ENCODE measurements at regions not wholly inside any gene's neighbourhood (a gene's known extent, or its start where the extent isn't known, plus 50 kb on each side); places are given as distances from the start of the nearest gene placed in this dataset.
A peak's percentile ranks its signal among the peaks of the same experiment; 100 is the strongest.

- H3K27ac ChIP-seq (ENCODE audit: extremely low read depth, low read depth, low read length), result no peak overlapping the region
- BruUV-seq (replicated peaks), result no TSS peak
- no peak overlapping the region for H3K4me3 ChIP-seq
- peaks cover 9% of the 10 kb centered on the region for H3K9me3 ChIP-seq (replicated peaks; ENCODE audit: control insufficient read depth, insufficient read depth, low read depth, low read length)
- ChIA-PET POLR2A (no interaction called here), CTCF (ENCODE audit: low intra/inter-chr PET ratio) (no interaction called here)
- in situ Hi-C loops (cut with MboI) (no loop called here), intact Hi-C loops (cut with micrococcal nuclease) (no loop called here)
- FAIRE-seq, result no peak
- no peaks in the 10 kb centered on the region for H3K9me1 ChIP-seq (ENCODE audit: control insufficient read depth, insufficient read depth, low read length)
- no peak for DNase-seq (ENCODE audit: extremely low read depth in 1 of 4, low spot score in 3 of 4)
- H3K79me2 ChIP-seq (ENCODE audit: control insufficient read depth, insufficient read depth, low read length), result no peaks in the 10 kb centered on the region
- 20% methylated on average over 2 of the region's 2 CpGs for WGBS (ENCODE audit: insufficient coverage, low coverage, missing lambda C conversion rate)
- no peaks in the 10 kb centered on the region for H3K27me3 ChIP-seq (ENCODE audit: control insufficient read depth in 2 of 2, insufficient read depth in 2 of 2, low read length in 2 of 2)
- no peaks in the 10 kb centered on the region for H4K20me1 ChIP-seq (replicated peaks; ENCODE audit: control insufficient read depth, insufficient read depth, low read length)
- no peaks in the 10 kb centered on the region for H3K36me3 ChIP-seq (ENCODE audit: control insufficient read depth, insufficient read depth, low read length)
- H3K4me2 ChIP-seq (ENCODE audit: insufficient read depth, low read length), result no peak overlapping the region
- ATAC-seq, result no peak
- H3K9ac ChIP-seq (ENCODE audit: insufficient read depth in 1 of 2, low read depth in 2 of 2, low read length in 2 of 2), result no peak overlapping the region
- H3K4me1 ChIP-seq (replicated peaks in 1 of 2; ENCODE audit: control insufficient read depth in 2 of 2, insufficient read depth in 2 of 2, low read length in 2 of 2), result no peaks in the 10 kb centered on the region; a peak in 1 of 5 replicates
- no peak overlapping the region for H2AFZ ChIP-seq (ENCODE audit: low read depth, low read length)
- TF ChIP-seq SMARCC2 (IDR thresholded peaks at IDR 0.05; ENCODE audit: low read depth) (no peak), AFF4 (CRISPR knock-in tag; IDR thresholded peaks at IDR 0.05) (no peak), RBM39 (optimal IDR thresholded peaks at IDR 0.05; ENCODE audit: low read depth, low read length) (no peak), ETS1 (conservative IDR thresholded peaks at IDR 0.05; ENCODE audit: control insufficient read depth, low read depth, low read length) (no peak), KHSRP (IDR thresholded peaks at IDR 0.05) (no peak), ZNF644 (tag; IDR thresholded peaks at IDR 0.05; ENCODE audit: low read depth) (no peak), UBTF (IDR thresholded peaks at IDR 0.05; ENCODE audit: borderline replicate concordance in 1 of 2, low read depth in 2 of 2, low read length in 2 of 2) (no peak), BCOR (IDR thresholded peaks at IDR 0.05) (peak; percentile 74), ZNF212 (CRISPR knock-in tag; IDR thresholded peaks at IDR 0.05) (no peak), RBM25 (IDR thresholded peaks at IDR 0.05; ENCODE audit: low read depth, low read length, severe bottlenecking) (peak; percentile 82), MLX (CRISPR knock-in tag; conservative IDR thresholded peaks at IDR 0.05) (no peak), KDM1A (IDR thresholded peaks at IDR 0.05) (peak in 1 of 2 experiments; percentile 47; a peak in 1 of 4 replicates), BDP1 (IDR thresholded peaks at IDR 0.05; ENCODE audit: insufficient read depth, insufficient read length) (no peak)
- TF ChIP-seq, protein P1, sequence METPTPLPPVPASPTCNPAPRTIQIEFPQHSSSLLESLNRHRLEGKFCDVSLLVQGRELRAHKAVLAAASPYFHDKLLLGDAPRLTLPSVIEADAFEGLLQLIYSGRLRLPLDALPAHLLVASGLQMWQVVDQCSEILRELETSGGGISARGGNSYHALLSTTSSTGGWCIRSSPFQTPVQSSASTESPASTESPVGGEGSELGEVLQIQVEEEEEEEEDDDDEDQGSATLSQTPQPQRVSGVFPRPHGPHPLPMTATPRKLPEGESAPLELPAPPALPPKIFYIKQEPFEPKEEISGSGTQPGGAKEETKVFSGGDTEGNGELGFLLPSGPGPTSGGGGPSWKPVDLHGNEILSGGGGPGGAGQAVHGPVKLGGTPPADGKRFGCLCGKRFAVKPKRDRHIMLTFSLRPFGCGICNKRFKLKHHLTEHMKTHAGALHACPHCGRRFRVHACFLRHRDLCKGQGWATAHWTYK (CRISPR knock-in tag; IDR thresholded peaks at IDR 0.05), result no peak
These were observed 819.5 kb upstream of the ADGRB3 start for GRCh38 chr6:67815623-67816022.

Measured in K562 (cell line).